SU-DHL-6 (cell line): ENCODE measurements at regions not wholly inside any gene's neighbourhood (a gene's known extent, or its start where the extent isn't known, plus 50 kb on each side); places are given as distances from the start of the nearest gene placed in this dataset.
"Not testable (repeated sequence)": the region's sequence is repeated elsewhere in the genome, so short reads cannot be mapped to it uniquely, and the experiment has no call there.

ENCODE experiments used
- H2AFZ ChIP-seq: fragments of 200-600 bp; sonication (generic); 2 replicates; pipeline ENCODE4 v1.6.1; 2014; ENCODE audit warnings: low read depth, mild to moderate bottlenecking, moderate library complexity, mixed read lengths, antibody characterized with exemption, low read length; ENCODE audit not compliant: severe bottlenecking
- H3F3A ChIP-seq: fragments of 200-600 bp; shearing (Covaris generic); 2 replicates; pipeline ENCODE4 v1.6.0; 2016; ENCODE audit warnings: antibody characterized with exemption, mild to moderate bottlenecking; ENCODE audit not compliant: insufficient read depth
- H3K27ac ChIP-seq: fragments of 200-600 bp; sonication (generic); 2 replicates; pipeline ENCODE4 v1.5.1; 2016; ENCODE audit warnings: low read depth, mild to moderate bottlenecking, low read length, moderate library complexity, mixed read lengths
- H3K27me3 ChIP-seq: fragments of 200-600 bp; sonication (generic), shearing (Covaris generic); 2 replicates; pipeline ENCODE4 v1.6.0; 2014; ENCODE audit warnings: mild to moderate bottlenecking, low read length
- H3K36me3 ChIP-seq: fragments of 200-600 bp; sonication (generic); 2 replicates; pipeline ENCODE4 v1.6.1; 2014; ENCODE audit warnings: mild to moderate bottlenecking, low read length, mixed read lengths
- H3K4me2 ChIP-seq: fragments of 300-600, 200-600 bp; shearing (Covaris generic), sonication (generic); 2 replicates; pipeline ENCODE4 v1.6.0; 2014; ENCODE audit warnings: low read length, low read depth, mild to moderate bottlenecking; ENCODE audit not compliant: poor library complexity, severe bottlenecking
- H3K4me3 ChIP-seq: fragments of 200-600 bp; sonication (generic); 2 replicates; pipeline ENCODE4 v1.5.1; 2014; ENCODE audit warnings: antibody characterized with exemption, low read length, mild to moderate bottlenecking, mixed read lengths; ENCODE audit not compliant: insufficient read depth, poor library complexity, severe bottlenecking
- H3K79me2 ChIP-seq: fragments of 200-600 bp; sonication (generic); 2 replicates; pipeline ENCODE4 v1.6.1; 2014; ENCODE audit warnings: mild to moderate bottlenecking, low read length, moderate library complexity; ENCODE audit not compliant: insufficient read depth
- H3K9ac ChIP-seq: fragments of 200-600 bp; sonication (generic); 2 replicates; pipeline ENCODE4 v1.7.0; 2014; ENCODE audit warnings: mild to moderate bottlenecking, low read length
- H3K9me2 ChIP-seq: fragments of 200-600 bp; sonication (generic); replicated peaks from 2 replicates; pipeline ENCODE4 v1.6.1; 2014; ENCODE audit warnings: low read length; ENCODE audit not compliant: insufficient read depth
- H3K9me3 ChIP-seq: fragments of 200-600 bp; sonication (generic); 2 replicates; pipeline ENCODE4 v1.6.1; 2014; ENCODE audit warnings: low read length, mixed read lengths; ENCODE audit not compliant: insufficient read depth
- H4K20me1 ChIP-seq: fragments of 200-600 bp; sonication (generic); 2 replicates; pipeline ENCODE4 v1.6.1; 2014; ENCODE audit warnings: low read depth, mild to moderate bottlenecking, antibody characterized with exemption, low read length, moderate library complexity, mixed read lengths
- CTCF ChIP-seq: fragments of 200-600 bp; sonication (generic); IDR thresholded peaks from one replicate; pipeline ENCODE4 v1.5.1; 2017; ENCODE audit warnings: antibody characterized with exemption, mild to moderate bottlenecking, low read length, moderate library complexity; ENCODE audit not compliant: insufficient read depth, poor library complexity, severe bottlenecking
- EZH2phosphoT487 ChIP-seq: fragments of 200-600 bp; sonication (generic), shearing (Covaris generic); conservative IDR thresholded peaks from 2 replicates; pipeline ENCODE4 v1.6.1; 2018; ENCODE audit warnings: mild to moderate bottlenecking, antibody characterized with exemption, low read length, moderate library complexity, mixed read lengths

DNA sequence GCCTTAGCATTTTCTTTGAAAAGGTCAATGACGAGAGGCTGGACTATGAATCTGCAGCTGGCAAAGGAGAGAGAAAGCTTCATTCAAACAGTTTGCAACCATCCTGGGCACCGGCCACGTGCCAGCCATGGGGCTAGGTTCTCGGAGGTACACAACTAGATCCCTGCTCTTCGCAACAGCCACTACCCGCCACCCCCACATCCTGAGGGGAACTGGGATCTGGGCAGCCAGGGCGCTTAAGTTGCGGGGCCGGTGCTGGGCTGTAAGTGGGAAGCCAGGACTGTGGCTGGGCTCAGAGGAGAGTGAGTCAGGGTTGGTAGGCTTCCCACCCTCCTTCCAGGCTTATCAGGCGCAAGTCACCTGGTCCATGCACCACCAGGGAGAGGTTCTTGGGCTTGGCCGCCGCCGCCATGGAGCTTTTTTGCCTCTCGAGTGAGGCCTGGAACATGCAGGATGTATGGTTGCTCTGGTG is 95.0 kb upstream of the TERB2 start:
- Histone ChIP-seq H3K9me2 (no peaks in the 10 kb centered on the region), H3K27me3 (no peaks in the 10 kb centered on the region), H3F3A (no peaks in the 10 kb centered on the region), H3K27ac (no peak overlapping the region), H3K9me3 (no peaks in the 10 kb centered on the region), H3K79me2 (no peaks in the 10 kb centered on the region), H2AFZ (no peak overlapping the region), H3K9ac (no peak overlapping the region), H3K4me2 (no peak overlapping the region), H3K4me3 (no peak overlapping the region), H4K20me1 (no peaks in the 10 kb centered on the region), H3K36me3 (no peaks in the 10 kb centered on the region)
- TF ChIP-seq CTCF (no peak), EZH2phosphoT487 (no peak)

DNA sequence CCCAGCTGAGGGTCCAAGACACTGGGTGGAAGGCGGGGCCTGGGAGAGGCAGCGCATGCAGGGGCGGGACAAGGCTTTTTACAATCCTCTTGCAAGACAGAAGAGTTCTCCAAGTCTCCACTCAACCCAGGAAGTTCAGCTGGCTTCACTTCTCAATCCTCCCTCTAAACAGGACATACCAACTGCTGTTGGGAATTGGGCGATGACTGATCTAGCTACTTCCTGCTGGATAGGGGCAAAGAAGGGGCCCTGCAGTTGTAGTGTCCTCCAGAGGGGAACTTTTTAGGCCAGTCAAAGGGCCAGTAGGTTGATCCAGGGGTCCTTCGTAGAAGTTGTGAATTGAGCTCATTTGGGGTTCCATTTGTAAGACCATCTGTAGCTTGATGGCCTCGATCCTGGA is 94.6 kb upstream of the TERB2 start:
- TF ChIP-seq EZH2phosphoT487: no peak
- TF ChIP-seq CTCF: no peak
- no peaks in the 10 kb centered on the region for H3K79me2 ChIP-seq
- H2AFZ ChIP-seq: no peak overlapping the region
- no peak overlapping the region for H3K4me3 ChIP-seq
- no peaks in the 10 kb centered on the region for H3F3A ChIP-seq
- no peaks in the 10 kb centered on the region for H3K36me3 ChIP-seq
- no peaks in the 10 kb centered on the region for H3K9me2 ChIP-seq
- H3K27me3 ChIP-seq: no peaks in the 10 kb centered on the region
- H3K9me3 ChIP-seq: no peaks in the 10 kb centered on the region
- no peak overlapping the region for H3K9ac ChIP-seq
- no peak overlapping the region for H3K4me2 ChIP-seq
- H3K27ac ChIP-seq: no peak overlapping the region
- H4K20me1 ChIP-seq: no peaks in the 10 kb centered on the region

DNA sequence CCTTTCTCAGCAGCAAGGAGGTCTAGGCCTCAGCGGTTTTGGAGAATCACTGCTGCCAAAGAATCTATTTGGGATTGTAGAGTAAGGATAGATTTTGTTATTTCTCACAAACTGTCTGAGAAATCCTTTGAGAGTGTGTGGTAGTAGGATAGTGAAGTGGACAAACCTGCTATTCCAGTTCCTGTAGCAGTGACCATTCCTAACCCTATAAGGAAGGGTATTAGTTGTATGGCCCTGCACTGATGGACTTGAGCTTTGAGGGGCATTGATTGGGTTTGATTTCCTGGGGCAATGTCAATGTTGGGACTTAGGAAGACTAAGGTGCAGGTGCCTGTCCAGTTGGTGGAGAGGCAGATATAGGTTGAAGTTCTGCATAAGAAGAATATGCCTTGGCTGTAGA is 93.6 kb upstream of the TERB2 start:
- H3K27ac ChIP-seq, H4K20me1 ChIP-seq, H3F3A ChIP-seq, H3K4me2 ChIP-seq, H3K36me3 ChIP-seq, H3K9ac ChIP-seq, H3K79me2 ChIP-seq, H2AFZ ChIP-seq, H3K27me3 ChIP-seq, H3K9me2 ChIP-seq, H3K9me3 ChIP-seq, H3K4me3 ChIP-seq: not testable (repeated sequence)

GRCh38 chr15:44868100-44868499 is 88.4 kb upstream of the TERB2 start:
- not testable (repeated sequence) for H3F3A ChIP-seq, H2AFZ ChIP-seq, H3K9me2 ChIP-seq, H3K27me3 ChIP-seq, H3K4me2 ChIP-seq, H3K4me3 ChIP-seq, H3K27ac ChIP-seq, H3K79me2 ChIP-seq, H4K20me1 ChIP-seq, H3K9me3 ChIP-seq, H3K9ac ChIP-seq, H3K36me3 ChIP-seq

- not testable (repeated sequence) for H3K4me3 ChIP-seq, H2AFZ ChIP-seq, H3K4me2 ChIP-seq, H3K27ac ChIP-seq, H3F3A ChIP-seq, H3K9me3 ChIP-seq, H3K27me3 ChIP-seq, H3K36me3 ChIP-seq, H3K79me2 ChIP-seq, H3K9ac ChIP-seq, H4K20me1 ChIP-seq, H3K9me2 ChIP-seq
Measured at GRCh38 chr15:44870125-44870524, 86.4 kb upstream of the TERB2 start.
